ENCODE measurements at regions not wholly inside any gene's neighbourhood (a gene's known extent, or its start where the extent isn't known, plus 50 kb on each side); places are given as distances from the start of the nearest gene placed in this dataset.

DNA sequence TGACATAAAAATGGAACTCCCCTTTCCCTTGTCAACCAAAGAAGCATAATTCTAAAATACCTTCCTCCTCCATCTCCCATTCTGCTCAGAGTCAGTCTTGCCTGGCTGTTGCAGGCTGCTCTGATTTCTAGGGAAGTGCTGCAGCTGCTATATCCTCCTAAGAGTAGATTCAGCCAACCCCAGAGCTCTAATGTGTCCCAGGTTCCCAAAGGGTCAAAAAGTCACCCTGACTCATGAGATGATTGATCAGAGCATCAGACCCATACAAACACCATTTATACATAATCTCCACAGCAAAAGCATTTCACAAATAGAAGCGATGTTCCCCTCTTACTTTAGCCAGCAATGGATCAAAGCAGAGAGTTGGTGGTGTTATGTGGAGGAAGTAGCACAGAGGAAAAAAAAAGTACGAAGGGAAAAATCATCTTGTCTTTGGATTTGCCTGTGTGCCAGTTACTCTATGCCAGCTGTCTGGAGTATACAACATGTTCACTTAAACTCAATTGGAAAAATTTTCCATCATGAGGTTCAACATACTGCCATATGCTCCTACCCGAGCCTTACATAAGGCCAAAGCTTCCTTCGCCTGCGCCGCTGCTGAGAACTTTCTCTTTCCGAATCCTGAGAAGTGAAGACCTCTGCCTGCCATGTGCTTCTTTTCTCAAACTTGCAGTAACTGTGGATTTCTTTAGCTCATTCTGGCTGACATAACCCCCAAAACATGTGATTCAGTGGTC lies 258.0 kb downstream of the TLE4 start:
- no peak for TF ChIP-seq CTCF (IDR thresholded peaks at IDR 0.05; ENCODE audit: extremely low read depth, missing control alignments)
- DNase-seq (ENCODE audit: low spot score): no peak

GRCh38 chr9:79824265-79824664 lies 252.5 kb downstream of the TLE4 start:
- DNase-seq (ENCODE audit: low spot score): no peak
- no peak for TF ChIP-seq CTCF (IDR thresholded peaks at IDR 0.05; ENCODE audit: extremely low read depth, missing control alignments)

DNA sequence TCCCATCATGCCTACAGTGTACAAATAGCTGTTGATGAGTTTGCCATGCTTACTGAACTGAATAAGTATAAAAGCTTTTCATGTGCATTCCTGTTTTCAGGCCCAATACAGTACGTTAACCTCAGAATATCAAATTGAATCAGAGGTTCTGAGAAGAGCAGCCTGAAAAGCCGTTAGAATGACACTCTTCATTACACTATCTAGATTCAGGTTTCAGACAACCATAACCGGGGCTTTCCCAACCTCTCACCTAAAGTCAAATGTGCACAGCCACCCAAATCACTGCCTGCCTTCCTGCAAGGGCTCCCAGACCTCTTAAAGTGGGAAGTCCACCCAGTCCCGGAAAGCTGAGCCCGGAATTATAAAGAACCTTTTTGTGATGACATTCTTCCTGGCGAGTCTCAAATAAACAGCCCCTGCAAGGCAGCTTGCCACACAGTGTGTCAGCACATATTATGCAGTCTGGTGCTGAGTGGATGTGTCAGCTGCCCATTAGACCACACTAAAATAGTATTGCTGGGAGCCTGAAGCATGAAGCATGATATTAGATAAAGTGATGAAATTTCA lies 245.8 kb downstream of the TLE4 start:
- DNase-seq (ENCODE audit: low spot score): peak; percentile 42

DNA sequence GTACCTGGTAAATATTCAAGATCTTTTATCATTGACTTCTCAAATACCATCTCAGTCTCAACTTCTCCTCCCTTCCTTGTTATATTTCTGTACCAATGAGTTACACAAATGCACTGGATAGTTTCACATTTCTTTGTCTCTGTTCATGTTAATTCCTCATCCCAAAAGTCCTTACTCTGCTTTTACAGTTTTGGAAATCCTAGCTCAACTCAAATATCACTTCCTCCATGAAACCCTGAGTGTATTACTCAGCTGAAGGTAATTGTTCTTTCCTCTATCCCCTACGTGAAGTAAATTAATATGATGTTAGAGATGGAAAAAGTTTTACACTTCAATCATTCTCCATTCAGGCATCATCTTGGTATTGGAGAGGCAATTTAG lies 241.5 kb downstream of the TLE4 start:
- TF ChIP-seq CTCF (IDR thresholded peaks at IDR 0.05; ENCODE audit: extremely low read depth, missing control alignments): no peak
- no peak for DNase-seq (ENCODE audit: low spot score)

More for the DNA sequence above, 245.8 kb downstream of the TLE4 start:
- no peak for TF ChIP-seq CTCF (IDR thresholded peaks at IDR 0.05; ENCODE audit: extremely low read depth, missing control alignments)

- TF ChIP-seq CTCF (IDR thresholded peaks at IDR 0.05; ENCODE audit: extremely low read depth, missing control alignments): no peak
- DNase-seq (ENCODE audit: low spot score): peak; percentile 10
These were observed 240.9 kb downstream of the TLE4 start for GRCh38 chr9:79812507-79813257.

GRCh38 chr9:79812099-79812498 lies 240.3 kb downstream of the TLE4 start:
- DNase-seq (ENCODE audit: low spot score): no peak
- TF ChIP-seq CTCF (IDR thresholded peaks at IDR 0.05; ENCODE audit: extremely low read depth, missing control alignments): no peak

DNA sequence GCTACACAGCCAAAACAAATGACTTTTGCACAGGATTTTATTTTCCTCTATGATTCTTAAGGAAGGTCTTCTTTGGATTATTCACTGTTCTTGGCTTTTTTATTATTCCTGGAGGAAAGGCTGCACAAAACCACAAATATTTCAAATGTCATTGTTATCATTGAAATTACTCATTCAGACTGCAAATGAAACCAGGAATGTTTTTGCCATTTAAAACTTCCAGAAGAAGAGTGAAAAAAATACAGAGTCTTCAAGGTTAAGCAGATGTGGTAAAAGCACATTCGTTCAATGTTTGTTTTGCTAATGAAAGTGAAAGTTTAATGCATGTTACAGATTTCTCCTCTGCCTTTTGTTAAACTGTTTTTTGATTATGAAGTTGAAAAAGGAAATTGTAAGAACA lies 238.2 kb downstream of the TLE4 start:
- no peak for TF ChIP-seq CTCF (IDR thresholded peaks at IDR 0.05; ENCODE audit: extremely low read depth, missing control alignments)
- no peak for DNase-seq (ENCODE audit: low spot score)
